AG04449 (cell line): ENCODE measurements at regions not wholly inside any gene's neighbourhood (a gene's known extent, or its start where the extent isn't known, plus 50 kb on each side); places are given as distances from the start of the nearest gene placed in this dataset.

Experiments used
- CTCF ChIA-PET: fragments of 350-600 bp; formaldehyde crosslinking; extraction: SDS; loops from one replicate; lab custom pipeline; 2021; ENCODE audit warnings: antibody characterized with exemption; lab: Yijun Ruan, JAX
- POLR2A ChIA-PET: fragments of 400-600, 350-600 bp; formaldehyde crosslinking; extraction: SDS; loops from one replicate; lab custom pipeline; 2020; ENCODE audit warnings: antibody characterized with exemption, inconsistent platforms; lab: Yijun Ruan, JAX
- DNase-seq: peaks from one replicate; pipeline ENCODE4 v3.0.0-alpha.2; 2010; ENCODE audit warnings: low read depth, low spot score
- H3K4me3 ChIP-seq: 2 replicates; pipeline ENCODE4 v1.5.1; 2011; ENCODE audit warnings: low read depth, mild to moderate bottlenecking, control low read depth, low read length
- CTCF ChIP-seq: IDR thresholded peaks from one replicate; pipeline ENCODE4 v1.5.1; 2011; ENCODE audit warnings: mild to moderate bottlenecking, moderate library complexity, low read length, control low read depth, inconsistent platforms; ENCODE audit not compliant: insufficient read depth; ENCODE audit errors: missing control alignments

GRCh38 chr7:35353481-35353880 is 99.6 kb upstream of the TBX20 start:
- CTCF ChIA-PET = no interaction called here
- no peak overlapping the region for H3K4me3 ChIP-seq
- TF ChIP-seq CTCF = no peak
- POLR2A ChIA-PET = no interaction called here
- DNase-seq = no peak

- no peak for TF ChIP-seq CTCF
- POLR2A ChIA-PET = no interaction called here
- CTCF ChIA-PET = no interaction called here
- no peak for DNase-seq
- H3K4me3 ChIP-seq = no peak overlapping the region
Measured at GRCh38 chr7:35351466-35351865, 97.6 kb upstream of the TBX20 start.

- TF ChIP-seq CTCF = no peak
- DNase-seq = no peak
- H3K4me3 ChIP-seq = no peak overlapping the region
- CTCF ChIA-PET = no interaction called here
- POLR2A ChIA-PET = no interaction called here
Measured at GRCh38 chr7:35348611-35349400, 94.9 kb upstream of the TBX20 start.

- TF ChIP-seq CTCF = no peak
- ChIA-PET CTCF (no interaction called here), POLR2A (no interaction called here)
- no peak overlapping the region for H3K4me3 ChIP-seq
- no peak for DNase-seq
Measured at GRCh38 chr7:35342786-35343185, 88.9 kb upstream of the TBX20 start.

GRCh38 chr7:35339811-35340210 is 85.9 kb upstream of the TBX20 start:
- H3K4me3 ChIP-seq = no peak overlapping the region
- ChIA-PET CTCF (no interaction called here), POLR2A (no interaction called here)
- TF ChIP-seq CTCF = no peak
- DNase-seq = no peak

- POLR2A ChIA-PET = no interaction called here
- CTCF ChIA-PET = no interaction called here
- no peak overlapping the region for H3K4me3 ChIP-seq
- TF ChIP-seq CTCF = no peak
- DNase-seq = no peak
Measured at GRCh38 chr7:35336444-35336843, 82.5 kb upstream of the TBX20 start.
